ENCODE measurements at regions not wholly inside any gene's neighbourhood (a gene's known extent, or its start where the extent isn't known, plus 50 kb on each side); places are given as distances from the start of the nearest gene placed in this dataset.

DNA sequence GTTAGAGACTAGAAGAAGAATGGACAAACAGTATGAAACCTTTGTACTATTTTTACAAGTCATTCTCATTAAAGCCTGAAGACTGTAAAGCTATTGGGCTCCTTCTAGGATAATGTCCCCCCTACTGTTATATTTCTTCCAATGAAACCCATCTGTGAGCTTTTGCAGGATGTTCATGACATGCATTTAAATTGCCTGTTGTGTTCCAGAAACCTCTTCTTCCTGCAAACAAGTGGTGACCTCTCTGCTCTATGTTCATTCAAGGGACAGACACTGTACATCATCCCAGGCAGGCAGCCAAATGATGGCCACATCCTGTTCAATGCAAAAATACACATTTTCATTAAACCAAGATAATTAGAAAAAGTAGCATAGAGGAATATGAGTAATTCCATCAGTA, 128.0 kb downstream of the C4orf33 start:
- H3K27ac ChIP-seq (ENCODE audit: low read depth, low read length, severe bottlenecking): no peak overlapping the region
- no peaks in the 10 kb centered on the region for H3K9me3 ChIP-seq (ENCODE audit: control insufficient read depth, low read length)
- H3K4me3 ChIP-seq (ENCODE audit: extremely low read depth, insufficient read depth, low read length, poor library complexity, severe bottlenecking): no peak overlapping the region
- H3K36me3 ChIP-seq (ENCODE audit: control insufficient read depth, insufficient read depth, low read length): no peaks in the 10 kb centered on the region
- no peaks in the 10 kb centered on the region for H3K4me1 ChIP-seq (ENCODE audit: control insufficient read depth, insufficient read depth, low read length, poor library complexity, severe bottlenecking)

DNA sequence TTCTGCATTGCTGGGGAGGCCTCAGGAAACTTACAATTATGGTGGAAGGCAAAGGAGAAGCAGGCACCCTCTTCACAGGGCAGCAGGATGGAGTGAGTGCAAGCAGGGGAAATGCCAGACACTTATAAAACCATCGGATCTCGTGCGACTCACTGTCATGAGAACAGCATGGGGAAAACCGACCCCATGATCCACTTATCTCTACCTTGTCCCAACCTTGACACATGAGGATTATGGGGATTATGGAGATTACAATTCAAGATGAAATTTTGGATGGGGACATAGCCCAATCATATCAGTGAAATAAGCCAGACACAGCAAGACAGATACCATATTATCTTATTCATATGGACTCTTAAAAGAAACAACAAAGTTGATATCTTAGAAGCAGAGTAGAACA, 134.9 kb downstream of the C4orf33 start:
- Histone ChIP-seq H3K4me3 (ENCODE audit: extremely low read depth, insufficient read depth, low read length, poor library complexity, severe bottlenecking) (no peak overlapping the region), H3K4me1 (ENCODE audit: control insufficient read depth, insufficient read depth, low read length, poor library complexity, severe bottlenecking) (no peaks in the 10 kb centered on the region), H3K36me3 (ENCODE audit: control insufficient read depth, insufficient read depth, low read length) (no peaks in the 10 kb centered on the region), H3K9me3 (ENCODE audit: control insufficient read depth, low read length) (no peaks in the 10 kb centered on the region), H3K27ac (ENCODE audit: low read depth, low read length, severe bottlenecking) (no peak overlapping the region)
- WGBS, 2 experiments (ENCODE audit: insufficient coverage in 2 of 2): 80% methylated on average over 3 of the region's 4 CpGs; no CpG with 5 or more reads in 1 of the 2 experiments

DNA sequence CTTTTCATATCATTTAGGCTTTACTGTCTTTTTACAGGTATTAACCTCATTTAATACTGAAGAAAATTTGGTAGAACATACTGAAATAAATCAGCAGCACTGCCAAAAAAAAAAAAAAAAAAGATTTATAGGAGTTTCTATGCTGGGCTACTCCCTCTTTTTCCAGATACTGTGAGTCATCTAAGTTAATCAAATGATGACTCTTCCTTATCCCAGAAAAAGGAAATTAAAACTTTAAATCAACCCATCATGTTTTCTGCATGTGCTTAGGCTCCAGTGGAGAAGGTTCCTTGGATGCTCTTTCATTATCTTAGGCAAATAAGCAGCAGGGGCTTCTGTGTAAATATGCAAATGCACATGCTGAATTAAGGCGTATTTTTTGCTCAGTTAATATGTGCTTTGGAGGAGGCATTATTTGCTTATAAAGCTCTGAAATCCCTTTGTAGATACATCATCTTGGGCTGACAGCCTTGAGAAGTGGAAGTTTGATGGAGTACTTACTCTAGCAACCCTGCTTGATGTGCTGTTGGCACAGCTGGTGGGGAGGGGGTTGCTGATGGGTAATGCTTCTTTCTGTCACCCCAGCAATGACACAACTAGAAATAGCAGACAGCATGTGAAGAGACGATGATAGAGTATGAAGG, 136.1 kb downstream of the C4orf33 start:
- Histone ChIP-seq H3K4me1 (ENCODE audit: control insufficient read depth, insufficient read depth, low read length, poor library complexity, severe bottlenecking) (no peaks in the 10 kb centered on the region), H3K27ac (ENCODE audit: low read depth, low read length, severe bottlenecking) (no peak overlapping the region), H3K9me3 (ENCODE audit: control insufficient read depth, low read length) (no peaks in the 10 kb centered on the region), H3K36me3 (ENCODE audit: control insufficient read depth, insufficient read depth, low read length) (no peaks in the 10 kb centered on the region), H3K4me3 (ENCODE audit: extremely low read depth, insufficient read depth, low read length, poor library complexity, severe bottlenecking) (no peak overlapping the region)
- whole genome bisulfite sequencing, 2 experiments (ENCODE audit: insufficient coverage in 2 of 2): 67% methylated on average over 1 of the region's 2 CpGs; no CpG with 5 or more reads in 1 of the 2 experiments

DNA sequence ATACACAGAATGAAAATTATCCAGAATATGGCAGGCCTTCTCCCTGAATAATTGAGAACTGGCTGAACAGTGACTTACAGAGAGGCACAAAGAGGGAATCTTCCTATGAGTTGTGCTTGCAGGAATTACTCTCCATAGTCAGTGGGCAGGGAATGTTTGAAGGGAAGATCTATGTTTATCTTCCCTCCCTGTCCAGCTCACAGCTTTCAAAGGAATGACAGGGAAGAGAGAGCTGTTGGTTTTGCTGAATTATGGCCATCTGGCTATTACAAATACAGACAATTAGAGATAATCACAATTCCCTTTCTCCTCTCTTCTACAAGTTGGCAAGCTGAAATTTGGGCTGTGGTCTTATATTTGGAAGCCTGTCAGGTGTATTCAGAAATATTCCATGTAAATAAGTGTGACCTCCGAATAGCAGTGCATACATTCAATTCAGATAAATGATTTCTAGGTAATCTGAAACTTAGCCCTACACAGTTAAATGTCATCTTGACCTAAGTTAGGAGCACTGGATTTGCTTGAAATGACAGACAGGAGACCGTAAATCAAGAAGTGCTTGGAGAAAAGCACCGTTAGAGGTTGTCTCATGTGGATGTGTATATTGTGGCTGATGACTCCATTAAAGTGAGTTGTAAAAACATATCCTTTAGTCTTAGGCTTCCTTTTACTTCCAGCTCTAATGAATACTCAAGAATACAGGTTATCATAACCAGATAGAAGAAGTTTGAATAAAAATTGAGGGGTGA, 136.8 kb downstream of the C4orf33 start:
- Histone ChIP-seq H3K4me3 (ENCODE audit: extremely low read depth, insufficient read depth, low read length, poor library complexity, severe bottlenecking) (no peak overlapping the region), H3K27ac (ENCODE audit: low read depth, low read length, severe bottlenecking) (no peak overlapping the region), H3K9me3 (ENCODE audit: control insufficient read depth, low read length) (no peaks in the 10 kb centered on the region), H3K36me3 (ENCODE audit: control insufficient read depth, insufficient read depth, low read length) (no peaks in the 10 kb centered on the region), H3K4me1 (ENCODE audit: control insufficient read depth, insufficient read depth, low read length, poor library complexity, severe bottlenecking) (no peaks in the 10 kb centered on the region)
- 100% methylated on average over 1 of the region's 3 CpGs; no CpG with 5 or more reads in 1 of the 2 experiments for WGBS, 2 experiments (ENCODE audit: insufficient coverage in 2 of 2)

DNA sequence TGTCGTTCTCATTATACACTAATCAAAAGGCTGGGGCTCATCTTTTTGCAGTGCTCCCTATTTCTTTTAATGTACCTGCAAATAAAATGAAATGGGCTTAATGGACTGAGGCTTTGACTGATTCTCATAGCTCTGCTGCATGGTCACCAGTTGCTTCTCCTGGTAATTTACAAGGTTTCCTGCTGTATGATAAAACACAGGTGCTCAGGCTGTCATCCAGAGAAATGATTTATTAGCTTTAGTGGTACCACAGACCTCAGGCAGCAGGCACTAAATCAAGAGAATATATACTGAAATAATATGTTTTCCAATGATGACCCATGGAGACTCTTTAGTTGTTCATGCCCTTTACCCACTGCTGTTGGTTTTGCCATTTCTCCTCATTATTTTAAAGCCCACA, 137.7 kb downstream of the C4orf33 start:
- 60% methylated on average over 1 of the region's 1 CpG; no CpG with 5 or more reads in 1 of the 2 experiments for WGBS, 2 experiments (ENCODE audit: insufficient coverage in 2 of 2)
- no peaks in the 10 kb centered on the region for H3K4me1 ChIP-seq (ENCODE audit: control insufficient read depth, insufficient read depth, low read length, poor library complexity, severe bottlenecking)
- H3K27ac ChIP-seq (ENCODE audit: low read depth, low read length, severe bottlenecking): no peak overlapping the region
- H3K36me3 ChIP-seq (ENCODE audit: control insufficient read depth, insufficient read depth, low read length): no peaks in the 10 kb centered on the region
- no peak overlapping the region for H3K4me3 ChIP-seq (ENCODE audit: extremely low read depth, insufficient read depth, low read length, poor library complexity, severe bottlenecking)
- H3K9me3 ChIP-seq (ENCODE audit: control insufficient read depth, low read length): no peaks in the 10 kb centered on the region

DNA sequence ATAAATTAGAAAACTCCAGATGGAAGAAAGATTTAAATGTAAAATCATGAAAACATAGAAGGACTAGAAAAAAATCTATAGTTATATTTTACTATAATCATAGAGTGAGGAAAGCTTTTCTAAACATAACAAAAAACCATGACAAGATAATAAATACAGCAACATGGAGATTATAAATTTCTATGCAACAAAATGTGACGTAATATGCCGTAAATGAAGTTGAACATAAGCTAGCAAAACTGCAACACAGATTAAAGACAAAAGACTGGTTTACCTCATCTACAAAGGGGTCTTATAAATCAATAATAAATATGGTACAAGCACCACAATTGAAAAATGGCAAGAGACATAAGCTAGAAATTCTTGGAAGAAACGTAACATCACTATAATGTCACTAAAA, 140.4 kb downstream of the C4orf33 start:
- Histone ChIP-seq H3K9me3 (ENCODE audit: control insufficient read depth, low read length) (no peaks in the 10 kb centered on the region), H3K4me3 (ENCODE audit: extremely low read depth, insufficient read depth, low read length, poor library complexity, severe bottlenecking) (no peak overlapping the region), H3K36me3 (ENCODE audit: control insufficient read depth, insufficient read depth, low read length) (no peaks in the 10 kb centered on the region), H3K4me1 (ENCODE audit: control insufficient read depth, insufficient read depth, low read length, poor library complexity, severe bottlenecking) (no peaks in the 10 kb centered on the region), H3K27ac (ENCODE audit: low read depth, low read length, severe bottlenecking) (no peak overlapping the region)
- no CpG with 5 or more reads among the region's 3 CpGs for WGBS, 2 experiments (ENCODE audit: insufficient coverage in 2 of 2)

DNA sequence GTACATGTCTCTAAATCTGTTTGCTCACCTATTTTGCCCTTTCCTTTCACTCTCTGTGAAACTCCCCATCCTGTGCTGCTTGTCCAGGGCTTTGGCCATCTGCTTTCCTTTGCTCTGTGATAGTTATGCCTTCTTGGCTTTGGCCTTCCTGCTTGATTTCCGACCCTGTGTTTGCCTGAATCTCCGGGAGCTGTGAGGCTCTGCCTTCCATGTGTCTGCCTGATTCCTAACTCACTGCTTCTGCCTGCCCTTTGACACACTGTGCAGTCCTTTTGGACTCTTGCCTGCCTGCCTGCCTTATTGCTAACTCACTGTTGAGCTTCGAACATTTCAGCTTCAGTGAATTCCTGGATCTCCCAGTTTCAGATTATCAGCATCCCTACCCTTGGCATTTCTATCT, 143.1 kb downstream of the C4orf33 start:
- Histone ChIP-seq H3K36me3 (ENCODE audit: control insufficient read depth, insufficient read depth, low read length) (no peaks in the 10 kb centered on the region), H3K27ac (ENCODE audit: low read depth, low read length, severe bottlenecking) (no peak overlapping the region), H3K4me1 (ENCODE audit: control insufficient read depth, insufficient read depth, low read length, poor library complexity, severe bottlenecking) (no peaks in the 10 kb centered on the region), H3K4me3 (ENCODE audit: extremely low read depth, insufficient read depth, low read length, poor library complexity, severe bottlenecking) (no peak overlapping the region), H3K9me3 (ENCODE audit: control insufficient read depth, low read length) (no peaks in the 10 kb centered on the region)
- 91 to 94% methylated on average over 2 to 3 of the region's 3 CpGs for WGBS, 2 experiments (ENCODE audit: insufficient coverage in 2 of 2)

DNA sequence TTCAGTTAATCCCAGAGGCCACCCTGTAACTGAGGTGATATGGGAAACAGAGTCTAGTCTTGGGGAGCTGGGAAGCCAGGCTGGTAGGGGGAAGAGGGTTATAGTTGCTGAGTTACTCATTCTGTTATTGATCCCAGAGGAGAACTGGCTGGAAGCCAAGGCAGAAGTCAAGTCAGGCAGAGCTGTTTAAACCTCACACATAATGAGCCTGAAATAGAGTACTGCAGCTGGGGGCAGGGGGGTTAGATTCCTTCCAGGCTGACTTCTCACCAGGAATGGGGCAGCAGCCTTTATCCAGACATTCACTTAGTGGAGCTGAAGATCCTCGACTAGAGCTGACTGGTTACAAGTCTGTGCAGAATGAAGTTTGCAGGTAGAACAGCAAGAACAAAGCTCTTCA, 144.9 kb downstream of the C4orf33 start:
- Histone ChIP-seq H3K4me1 (ENCODE audit: control insufficient read depth, insufficient read depth, low read length, poor library complexity, severe bottlenecking) (no peaks in the 10 kb centered on the region), H3K9me3 (ENCODE audit: control insufficient read depth, low read length) (no peaks in the 10 kb centered on the region), H3K36me3 (ENCODE audit: control insufficient read depth, insufficient read depth, low read length) (no peaks in the 10 kb centered on the region), H3K4me3 (ENCODE audit: extremely low read depth, insufficient read depth, low read length, poor library complexity, severe bottlenecking) (no peak overlapping the region), H3K27ac (ENCODE audit: low read depth, low read length, severe bottlenecking) (no peak overlapping the region)
- 80 to 100% methylated on average over 1 of the region's 1 CpG for WGBS, 2 experiments (ENCODE audit: insufficient coverage in 2 of 2)

DNA sequence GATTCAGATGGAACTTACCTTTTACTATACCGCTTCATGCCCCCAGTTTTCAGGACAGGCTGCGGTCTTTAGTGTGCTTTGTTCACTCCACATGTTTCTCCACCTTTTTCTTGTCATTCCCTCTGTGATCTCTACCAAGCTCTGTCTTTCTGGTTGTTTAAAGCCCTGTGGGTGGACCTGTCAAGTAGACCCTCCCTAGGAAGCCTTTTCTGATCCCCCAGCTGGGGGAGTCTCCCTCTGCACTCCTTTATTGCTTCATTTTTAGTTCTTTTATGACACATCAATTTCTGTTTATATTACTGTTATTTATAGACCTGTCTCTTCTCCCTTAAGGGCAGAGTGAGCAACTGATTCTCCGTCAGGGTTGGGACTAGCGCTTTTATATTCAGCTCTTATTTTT, 150.2 kb downstream of the C4orf33 start:
- no peak overlapping the region for H3K4me3 ChIP-seq (ENCODE audit: extremely low read depth, insufficient read depth, low read length, poor library complexity, severe bottlenecking)
- no peaks in the 10 kb centered on the region for H3K9me3 ChIP-seq (ENCODE audit: control insufficient read depth, low read length)
- H3K4me1 ChIP-seq (ENCODE audit: control insufficient read depth, insufficient read depth, low read length, poor library complexity, severe bottlenecking): no peaks in the 10 kb centered on the region
- H3K36me3 ChIP-seq (ENCODE audit: control insufficient read depth, insufficient read depth, low read length): no peaks in the 10 kb centered on the region
- H3K27ac ChIP-seq (ENCODE audit: low read depth, low read length, severe bottlenecking): no peak overlapping the region
- 88 to 90% methylated on average over 2 to 4 of the region's 4 CpGs for WGBS, 2 experiments (ENCODE audit: insufficient coverage in 2 of 2)

DNA sequence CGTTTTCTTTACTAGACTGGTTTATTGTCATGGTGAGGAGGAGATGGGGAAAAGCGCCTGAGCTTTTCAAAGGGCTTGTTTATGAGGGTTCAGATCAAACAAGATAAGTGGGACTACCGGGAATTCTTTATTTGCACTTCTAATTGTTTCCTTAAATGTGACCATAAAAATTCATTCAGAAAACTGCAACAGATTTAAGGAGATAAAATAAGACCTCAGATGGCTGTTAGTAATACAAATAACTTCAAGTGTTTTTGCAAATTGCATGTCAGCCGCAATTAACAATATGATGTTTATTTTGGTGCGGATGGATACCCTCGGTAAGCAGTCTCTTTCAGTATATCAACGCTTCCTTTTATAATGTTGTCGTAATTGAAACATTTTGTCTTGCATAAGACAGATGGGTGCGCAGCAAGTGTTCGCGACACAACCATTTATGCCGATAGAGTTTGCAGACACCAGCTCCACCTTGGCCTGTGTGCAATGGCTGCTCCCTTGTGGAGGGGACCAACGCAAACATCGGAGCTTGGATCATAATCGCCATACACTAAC, 151.0 kb downstream of the C4orf33 start:
- Histone ChIP-seq H3K9me3 (ENCODE audit: control insufficient read depth, low read length) (no peaks in the 10 kb centered on the region), H3K36me3 (ENCODE audit: control insufficient read depth, insufficient read depth, low read length) (no peaks in the 10 kb centered on the region), H3K4me3 (ENCODE audit: extremely low read depth, insufficient read depth, low read length, poor library complexity, severe bottlenecking) (no peak overlapping the region), H3K27ac (ENCODE audit: low read depth, low read length, severe bottlenecking) (no peak overlapping the region), H3K4me1 (ENCODE audit: control insufficient read depth, insufficient read depth, low read length, poor library complexity, severe bottlenecking) (no peaks in the 10 kb centered on the region)
- 87 to 96% methylated on average over 10 to 11 of the region's 15 CpGs for WGBS, 2 experiments (ENCODE audit: insufficient coverage in 2 of 2)

DNA sequence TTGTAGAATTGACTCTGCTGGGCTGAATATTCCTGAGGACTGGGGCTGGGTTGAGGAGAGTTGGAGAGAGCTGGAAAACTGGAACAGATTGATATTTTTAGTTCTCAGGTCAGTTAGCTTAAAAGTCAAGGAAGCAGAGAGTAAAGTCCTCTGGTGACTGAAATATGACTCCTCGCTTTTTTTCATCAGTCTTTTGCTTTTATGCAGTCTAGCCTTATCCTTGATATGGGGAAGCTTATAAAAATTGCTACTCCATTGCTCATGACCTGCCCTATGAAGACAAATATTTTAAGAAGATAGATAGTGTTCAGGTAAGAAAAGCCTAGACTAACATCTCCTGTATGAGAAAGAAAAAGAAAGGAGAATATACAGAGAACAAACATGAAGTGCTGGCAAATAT, 152.7 kb downstream of the C4orf33 start:
- H3K36me3 ChIP-seq (ENCODE audit: control insufficient read depth, insufficient read depth, low read length): no peaks in the 10 kb centered on the region
- H3K27ac ChIP-seq (ENCODE audit: low read depth, low read length, severe bottlenecking): no peak overlapping the region
- no peaks in the 10 kb centered on the region for H3K9me3 ChIP-seq (ENCODE audit: control insufficient read depth, low read length)
- WGBS, 2 experiments (ENCODE audit: insufficient coverage in 2 of 2): 80% methylated on average over 1 of the region's 1 CpG; no CpG with 5 or more reads in 1 of the 2 experiments
- no peak overlapping the region for H3K4me3 ChIP-seq (ENCODE audit: extremely low read depth, insufficient read depth, low read length, poor library complexity, severe bottlenecking)
- no peaks in the 10 kb centered on the region for H3K4me1 ChIP-seq (ENCODE audit: control insufficient read depth, insufficient read depth, low read length, poor library complexity, severe bottlenecking)
